KBM-7 (cell line): ENCODE measurements at regions not wholly inside any gene's neighbourhood (a gene's known extent, or its start where the extent isn't known, plus 50 kb on each side); places are given as distances from the start of the nearest gene placed in this dataset.
"Not testable (repeated sequence)": the region's sequence is repeated elsewhere in the genome, so short reads cannot be mapped to it uniquely, and the experiment has no call there.

Experiments
- DNase-seq: peaks from one replicate; pipeline ENCODE4 v3.0.0-alpha.2; 2015
- in situ Hi-C: fragments of 300-500 bp; cut with MboI; formaldehyde crosslinking; loops from 2 replicates; pipeline ENCODE4 v1.14.3; 2020; ENCODE audit warnings: low sequenced_read_pairs, low pct_unique_long_range_greater_than_20kb, mixed read lengths

GRCh38 chr17:83199500-83200201 lies 120.2 kb downstream of the METRNL start:
- peak; percentile 91 for DNase-seq

GRCh38 chr17:83200231-83200699 lies 120.9 kb downstream of the METRNL start:
- in situ Hi-C loops: no loop called here
- peak; percentile 67 for DNase-seq

More at GRCh38 chr17:83199500-83200201, 120.2 kb downstream of the METRNL start:
- in situ Hi-C loops: no loop called here

- no peak for DNase-seq
- in situ Hi-C loops: no loop called here
These were observed 121.3 kb downstream of the METRNL start for GRCh38 chr17:83200751-83201150.

- DNase-seq: no peak
- in situ Hi-C loops: no loop called here
These were observed 122.0 kb downstream of the METRNL start for GRCh38 chr17:83201206-83202001.

GRCh38 chr17:83202002-83203000 lies 122.9 kb downstream of the METRNL start:
- no peak for DNase-seq
- in situ Hi-C loops: no loop called here

GRCh38 chr17:83203073-83203471 lies 123.7 kb downstream of the METRNL start:
- no peak for DNase-seq
- in situ Hi-C loops: no loop called here

DNA sequence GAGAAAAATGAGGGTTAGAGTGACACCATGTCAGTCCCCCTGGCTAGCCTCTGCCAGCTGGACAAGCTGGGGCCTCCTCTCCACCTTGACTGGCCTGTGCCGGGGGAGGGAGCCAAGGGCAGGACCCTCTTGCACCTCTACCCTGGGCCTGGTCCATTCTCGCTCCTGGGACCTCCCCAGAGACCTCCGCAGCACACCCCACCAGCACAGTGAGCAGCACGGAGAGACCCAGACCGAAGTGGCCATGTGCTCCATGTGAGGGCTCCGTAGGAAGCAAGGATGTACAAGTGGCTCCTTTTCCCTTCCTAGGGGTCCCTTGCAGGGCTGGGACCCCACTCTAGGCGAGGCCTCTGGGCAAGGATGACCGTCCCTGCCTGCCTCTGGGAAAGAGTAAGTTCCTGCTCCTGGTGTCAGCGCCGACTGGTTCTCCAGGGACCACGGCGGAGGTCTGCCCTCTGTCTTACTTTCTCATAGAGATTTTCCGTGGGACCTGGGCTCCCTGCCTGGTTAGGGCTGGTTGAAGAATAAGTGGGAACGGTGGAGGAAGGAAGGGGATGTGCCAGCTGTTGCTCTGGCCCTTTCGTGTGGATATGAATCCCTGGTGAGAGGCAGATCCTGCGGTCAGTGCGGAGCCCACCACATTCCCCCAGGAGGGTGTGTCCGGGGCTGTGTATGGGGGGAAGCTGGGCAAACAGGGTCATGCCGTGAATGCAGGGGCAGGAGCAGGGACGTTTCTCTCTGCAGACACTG lies 124.2 kb downstream of the METRNL start:
- no peak for DNase-seq
- in situ Hi-C loops: no loop called here

DNA sequence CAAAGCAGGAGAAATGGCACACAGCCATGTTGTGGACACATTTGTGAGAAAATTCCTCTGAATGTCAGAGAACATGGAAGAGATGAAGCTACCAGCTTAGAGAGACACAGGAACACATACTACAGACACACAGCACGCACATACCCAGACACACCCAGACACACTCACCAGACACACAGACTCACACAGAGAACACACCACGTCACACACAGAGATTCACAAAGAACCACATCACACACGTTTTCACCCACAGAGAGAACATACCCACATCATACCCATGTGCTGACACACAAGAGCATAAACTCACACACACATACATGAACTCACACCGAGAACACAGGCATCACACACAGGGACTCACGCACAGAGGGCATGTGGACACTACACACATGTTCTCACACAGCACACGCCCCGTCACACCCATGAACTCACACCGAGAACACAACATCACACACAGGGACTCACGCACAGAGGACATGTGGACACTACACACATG lies 124.9 kb downstream of the METRNL start:
- DNase-seq: no peak
- in situ Hi-C loops: no loop called here

- DNase-seq, in situ Hi-C loops: not testable (repeated sequence)
These were observed 125.5 kb downstream of the METRNL start for GRCh38 chr17:83204736-83205386.

GRCh38 chr17:83205387-83206035 lies 126.1 kb downstream of the METRNL start:
- in situ Hi-C loops: not testable (repeated sequence)
- peak; percentile 43 for DNase-seq

DNA sequence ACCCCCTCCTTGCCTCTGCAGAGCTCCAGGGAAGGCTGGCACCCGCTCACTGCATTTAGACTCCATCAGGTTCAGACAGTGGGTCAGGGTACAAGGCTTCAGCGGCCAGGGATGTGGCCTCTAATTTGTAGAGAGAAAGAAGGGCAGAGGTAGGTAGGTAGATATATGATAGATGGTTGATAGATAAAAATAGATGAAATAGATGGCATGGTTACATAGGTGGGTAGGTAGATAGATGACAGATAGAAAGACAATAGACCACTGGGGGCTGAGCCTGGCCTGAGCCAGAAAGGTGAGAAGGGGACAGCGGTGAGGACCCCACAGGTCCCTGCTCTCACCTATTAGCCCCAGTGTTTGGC lies 126.6 kb downstream of the METRNL start:
- DNase-seq, in situ Hi-C loops: not testable (repeated sequence)

- DNase-seq, in situ Hi-C loops: not testable (repeated sequence)
These were observed 127.6 kb downstream of the METRNL start for GRCh38 chr17:83206819-83207588.

GRCh38 chr17:83247001-83247400 lies 167.6 kb downstream of the METRNL start:
- in situ Hi-C loops: not testable (repeated sequence)
- peak; percentile 15 for DNase-seq
